BLaER1 treated with 17β-estradiol and CSF1 and Interleukin-3, amounts not matched to agents 10 nM and 100 nM (cell line): ENCODE measurements at regions not wholly inside any gene's neighbourhood (a gene's known extent, or its start where the extent isn't known, plus 50 kb on each side); places are given as distances from the start of the nearest gene placed in this dataset.
A peak's percentile ranks its signal among the peaks of the same experiment; 100 is the strongest.

Experiments used
- H3K27ac ChIP-seq, 11 experiments: shearing (Covaris generic); formaldehyde crosslinking; 2 replicates each; pipeline ENCODE4 v1.8.1; 2022
- H3K27me3 ChIP-seq, 11 experiments: shearing (Covaris generic); formaldehyde crosslinking; 2 replicates each; pipeline ENCODE4 v1.8.1; 2022
- H3K36me3 ChIP-seq, 11 experiments: shearing (Covaris generic); formaldehyde crosslinking; 2 replicates each; pipeline ENCODE4 v1.8.1; 2022
- H3K4me1 ChIP-seq, 10 experiments: shearing (Covaris generic); formaldehyde crosslinking; 2 replicates each; pipeline ENCODE4 v1.8.1; 2022
- H3K4me2 ChIP-seq, 11 experiments: shearing (Covaris generic); formaldehyde crosslinking; 2 replicates each; pipeline ENCODE4 v1.8.1; 2022
- H3K4me3 ChIP-seq, 10 experiments: shearing (Covaris generic); formaldehyde crosslinking; 2 replicates each; pipeline ENCODE4 v1.8.1; 2022
- H3K9ac ChIP-seq, 11 experiments: shearing (Covaris generic); formaldehyde crosslinking; 2 replicates each; pipeline ENCODE4 v1.8.1; 2022
- H3K9me3 ChIP-seq, 11 experiments: shearing (Covaris generic); formaldehyde crosslinking; replicated peaks in 1 of 11; 2 replicates each; pipeline ENCODE4 v1.8.1; 2022
- H4K20me1 ChIP-seq, 11 experiments: shearing (Covaris generic); formaldehyde crosslinking; 2 replicates each; pipeline ENCODE4 v1.8.1; 2022
- Cebpa-rat ChIP-seq, 11 experiments: shearing (Covaris generic); IDR thresholded peaks; 2 replicates each; pipeline ENCODE4 v1.8.1; 2022

GRCh38 chr11:88402192-88402715 is 64.7 kb upstream of the CTSC start:
- Histone ChIP-seq H3K9me3 (no peaks in the 10 kb centered on the region), H3K4me3 (peak overlapping the region in 1 of 10 experiments; percentile 4; a peak in 1 of 20 replicates), H3K9ac (peak overlapping the region in 3 of 11 experiments; percentile 11 to 35 (median 19); a peak in 2 of 22 replicates), H3K27me3 (no peaks in the 10 kb centered on the region), H3K4me1 (peaks cover 30 to 74% (median 41%) of the 10 kb centered on the region in 10 experiments), H3K27ac (peak overlapping the region in 7 of 11 experiments; percentile 1 to 65 (median 37); a peak in 10 of 22 replicates), H3K36me3 (no peaks in the 10 kb centered on the region), H3K4me2 (peak overlapping the region; percentile 18 to 81 (median 44); a peak in 21 of 22 replicates), H4K20me1 (no peaks in the 10 kb centered on the region)
- TF ChIP-seq Cebpa-rat (IDR thresholded peaks at IDR 0.05) = no peak

- Histone ChIP-seq H4K20me1 (no peaks in the 10 kb centered on the region), H3K4me2 (peak overlapping the region; percentile 47 to 81 (median 63); a peak in 20 of 22 replicates), H3K4me1 (peaks cover 30 to 53% (median 42%) of the 10 kb centered on the region in 10 experiments), H3K27ac (peak overlapping the region in 9 of 11 experiments; percentile 1 to 53 (median 20); a peak in 12 of 22 replicates), H3K27me3 (no peaks in the 10 kb centered on the region), H3K9ac (peak overlapping the region in 2 of 11 experiments; percentile 31 to 39; a peak in 4 of 22 replicates), H3K4me3 (peak overlapping the region in 4 of 10 experiments; percentile 2 to 17 (median 7); a peak in 3 of 20 replicates), H3K36me3 (no peaks in the 10 kb centered on the region), H3K9me3 (no peaks in the 10 kb centered on the region)
- TF ChIP-seq Cebpa-rat (IDR thresholded peaks at IDR 0.05) = no peak
Observed at GRCh38 chr11:88398791-88399570, 61.4 kb upstream of the CTSC start.

- H3K27ac ChIP-seq = peak overlapping the region in 9 of 11 experiments; percentile 1 to 53 (median 20); a peak in 13 of 22 replicates
- H4K20me1 ChIP-seq = no peaks in the 10 kb centered on the region
- TF ChIP-seq Cebpa-rat (IDR thresholded peaks at IDR 0.05) = no peak
- H3K27me3 ChIP-seq = no peaks in the 10 kb centered on the region
- peak overlapping the region; percentile 47 to 81 (median 63); a peak in 21 of 22 replicates for H3K4me2 ChIP-seq
- peak overlapping the region in 4 of 10 experiments; percentile 2 to 17 (median 7); a peak in 5 of 20 replicates for H3K4me3 ChIP-seq
- H3K9me3 ChIP-seq = no peaks in the 10 kb centered on the region
- H3K9ac ChIP-seq = peak overlapping the region in 2 of 11 experiments; percentile 31 to 39; a peak in 4 of 22 replicates
- no peaks in the 10 kb centered on the region for H3K36me3 ChIP-seq
- H3K4me1 ChIP-seq = peaks cover 30 to 47% (median 41%) of the 10 kb centered on the region in 10 experiments
Observed at GRCh38 chr11:88398372-88398771, 60.8 kb upstream of the CTSC start.

- H3K27me3 ChIP-seq = no peaks in the 10 kb centered on the region
- H3K4me2 ChIP-seq = no peak overlapping the region
- H3K4me1 ChIP-seq = peaks cover 0 to 15% (median 0%) of the 10 kb centered on the region in 10 experiments; a peak in 6 of 20 replicates
- H3K36me3 ChIP-seq = no peaks in the 10 kb centered on the region
- TF ChIP-seq Cebpa-rat (IDR thresholded peaks at IDR 0.05) = no peak
- no peaks in the 10 kb centered on the region for H4K20me1 ChIP-seq
- no peak overlapping the region for H3K9ac ChIP-seq
- H3K9me3 ChIP-seq = peaks cover 0 to 18% (median 13%) of the 10 kb centered on the region in 11 experiments; a peak in 14 of 22 replicates
- H3K4me3 ChIP-seq = no peak overlapping the region
- H3K27ac ChIP-seq = no peak overlapping the region
Observed at GRCh38 chr11:88390254-88390653, 52.7 kb upstream of the CTSC start.

- no peak overlapping the region for H3K27ac ChIP-seq
- H3K27me3 ChIP-seq = no peaks in the 10 kb centered on the region
- peaks cover 0 to 19% (median 0%) of the 10 kb centered on the region in 10 experiments; a peak in 6 of 20 replicates for H3K4me1 ChIP-seq
- no peak overlapping the region for H3K9ac ChIP-seq
- H3K4me3 ChIP-seq = no peak overlapping the region
- peaks cover 0 to 17% (median 13%) of the 10 kb centered on the region in 11 experiments; a peak in 14 of 22 replicates for H3K9me3 ChIP-seq
- no peak overlapping the region for H3K4me2 ChIP-seq
- TF ChIP-seq Cebpa-rat (IDR thresholded peaks at IDR 0.05) = no peak
- H3K36me3 ChIP-seq = no peaks in the 10 kb centered on the region
- no peaks in the 10 kb centered on the region for H4K20me1 ChIP-seq
Observed at GRCh38 chr11:88387957-88388356, 50.4 kb upstream of the CTSC start.
